GM21423 (cell line): ENCODE measurements at regions not wholly inside any gene's neighbourhood (a gene's known extent, or its start where the extent isn't known, plus 50 kb on each side); places are given as distances from the start of the nearest gene placed in this dataset.
"Not testable (repeated sequence)": the region's sequence is repeated elsewhere in the genome, so short reads cannot be mapped to it uniquely, and the experiment has no call there.

ENCODE experiments used
- ATAC-seq: cut with Tn5 transposase; IDR thresholded peaks from one replicate; pipeline ENCODE4 v1.9.1; 2021; ENCODE audit warnings: mild to moderate bottlenecking, moderate library complexity; ENCODE audit not compliant: unreplicated experiment

DNA sequence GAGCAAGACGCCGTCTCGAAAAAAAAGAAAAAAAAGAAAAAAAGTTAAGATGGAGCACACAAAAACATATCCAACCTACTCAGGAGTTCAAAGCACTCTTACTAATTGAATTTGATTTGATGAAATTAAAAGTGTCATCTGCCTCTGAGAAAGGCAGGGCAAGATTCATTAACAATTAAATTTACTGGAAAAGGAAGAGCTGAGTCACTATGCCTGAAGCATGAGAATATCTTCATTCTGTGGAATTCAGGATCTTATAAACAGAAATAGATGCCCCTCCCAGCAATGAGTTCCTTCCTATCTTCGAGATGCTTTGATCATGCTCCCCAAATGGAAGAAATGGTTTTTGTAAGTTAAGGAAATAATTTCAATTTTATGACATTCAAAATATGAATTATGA is 61.0 kb upstream of the ST3GAL6 start:
- no peak for ATAC-seq

DNA sequence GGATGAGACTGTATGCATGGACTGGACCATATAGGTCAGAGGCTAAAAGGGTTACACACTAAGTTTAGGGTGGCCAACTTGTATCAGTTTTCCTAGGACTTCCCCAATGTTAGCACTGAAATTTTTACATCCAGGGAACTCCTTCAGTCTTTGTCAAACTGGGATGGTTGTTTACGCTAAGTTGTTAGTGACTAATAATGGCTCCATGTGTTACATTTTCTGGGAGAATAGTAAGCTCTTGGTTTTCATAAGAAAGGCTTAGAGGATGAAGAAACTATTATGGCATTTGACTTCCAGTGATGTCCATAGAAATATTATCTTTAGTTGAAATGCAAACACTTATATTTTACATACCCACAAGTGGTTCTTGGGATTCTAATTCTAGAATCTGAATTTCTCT is 57.9 kb upstream of the ST3GAL6 start:
- no peak for ATAC-seq

DNA sequence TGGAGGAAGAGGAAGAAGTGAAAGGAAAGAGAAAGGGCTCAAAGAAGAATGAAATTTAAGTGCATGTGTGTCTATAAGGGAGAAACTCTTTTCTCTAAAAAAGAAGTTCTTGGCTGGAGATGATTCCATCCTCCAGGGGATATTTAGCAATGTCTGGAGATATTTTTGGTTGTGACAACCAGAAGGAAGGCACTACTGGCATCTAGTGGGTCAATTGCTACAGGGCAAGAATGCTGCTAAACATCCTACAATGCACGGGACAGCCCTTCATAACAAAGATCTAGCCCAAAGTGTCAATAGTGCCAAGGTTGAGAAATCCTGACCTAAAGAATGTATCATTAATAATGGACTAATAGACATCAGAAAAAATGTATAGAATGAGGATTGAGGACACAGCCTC is 57.4 kb upstream of the ST3GAL6 start:
- no peak for ATAC-seq

DNA sequence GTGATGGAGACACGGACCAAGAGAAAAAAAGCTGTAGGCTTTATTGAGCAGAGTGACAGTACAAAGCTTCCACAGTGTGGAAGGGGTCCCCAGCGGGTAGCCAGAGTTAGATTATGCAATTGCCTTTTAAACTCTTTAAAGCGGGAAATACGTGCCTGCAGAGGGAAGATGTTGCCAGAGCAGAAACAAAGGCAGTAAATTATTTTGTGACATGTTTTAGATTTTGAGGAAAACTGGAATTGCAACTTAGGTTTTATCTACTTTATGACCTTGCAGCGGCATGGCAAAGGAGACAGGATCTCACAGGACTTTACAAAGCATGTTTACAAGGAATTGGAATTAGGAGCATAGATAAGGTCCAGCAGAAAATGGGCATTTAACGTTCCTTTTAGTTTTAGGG is 54.5 kb upstream of the ST3GAL6 start:
- ATAC-seq = not testable (repeated sequence)

DNA sequence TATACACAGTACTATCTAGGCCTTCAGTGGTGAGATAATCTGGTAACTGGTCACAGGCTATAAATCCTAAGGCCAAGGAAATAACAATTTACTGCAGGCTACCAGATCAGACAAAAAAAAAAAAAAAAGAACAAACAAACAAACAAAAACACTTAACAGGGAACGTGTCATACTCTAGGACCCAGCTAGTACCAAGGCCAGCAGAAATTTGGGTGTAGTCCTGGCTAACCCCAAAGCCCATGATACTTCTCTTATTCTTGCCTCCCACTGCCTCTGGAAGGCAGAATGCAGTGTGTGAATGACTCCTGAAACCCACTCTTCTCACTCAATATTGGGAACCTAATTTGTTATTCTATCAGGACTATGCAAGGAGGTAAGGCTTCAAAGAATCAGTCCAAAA is 53.7 kb upstream of the ST3GAL6 start:
- no peak for ATAC-seq

DNA sequence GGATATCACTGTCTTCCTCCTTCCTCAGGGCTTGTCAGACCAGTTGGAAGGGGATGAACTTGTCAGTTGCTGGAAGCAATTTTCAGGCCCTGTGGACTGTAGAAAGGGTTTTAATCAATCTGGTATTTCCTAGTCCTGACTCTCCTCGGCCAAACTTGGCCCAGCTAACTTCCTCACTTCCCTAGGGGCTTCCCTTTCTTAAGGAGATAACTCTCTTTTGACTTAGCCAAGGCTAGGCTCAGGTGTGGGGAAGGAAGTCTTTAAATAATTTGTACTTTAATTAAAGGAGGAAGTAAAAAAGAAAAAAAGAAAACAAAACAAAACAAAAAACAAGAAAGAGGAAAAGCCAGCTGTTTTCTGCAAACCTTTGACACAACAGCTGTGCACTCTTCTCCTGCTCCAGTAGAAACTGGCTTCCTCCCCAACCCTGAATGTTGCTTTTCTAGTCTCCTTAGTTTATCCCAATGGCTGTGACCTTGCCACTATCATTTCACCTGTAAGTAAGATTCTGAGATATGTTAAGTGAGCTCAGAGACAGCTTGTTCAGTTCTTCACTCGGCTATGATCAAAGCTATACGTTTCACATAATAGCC is 53.0 kb upstream of the ST3GAL6 start:
- ATAC-seq = no peak

DNA sequence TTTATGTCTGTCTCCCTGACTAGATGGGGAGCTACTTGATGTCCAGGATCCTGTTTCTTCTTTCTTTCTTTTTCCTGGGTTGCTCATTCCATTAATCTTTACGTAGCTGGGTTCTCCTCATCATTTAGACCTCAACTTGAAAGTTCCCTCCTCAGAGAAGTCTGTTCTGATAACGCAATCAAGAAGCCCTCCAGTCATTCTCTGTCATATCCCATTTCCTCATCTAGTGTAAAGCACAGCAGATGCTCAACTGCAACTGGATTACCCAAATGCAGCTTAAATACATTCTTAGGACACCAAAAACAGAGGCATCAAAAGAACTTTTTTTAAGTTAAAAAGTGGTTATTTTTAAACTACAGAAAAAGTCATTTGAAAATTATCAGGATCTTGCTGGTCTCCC is 51.7 kb upstream of the ST3GAL6 start:
- no peak for ATAC-seq

DNA sequence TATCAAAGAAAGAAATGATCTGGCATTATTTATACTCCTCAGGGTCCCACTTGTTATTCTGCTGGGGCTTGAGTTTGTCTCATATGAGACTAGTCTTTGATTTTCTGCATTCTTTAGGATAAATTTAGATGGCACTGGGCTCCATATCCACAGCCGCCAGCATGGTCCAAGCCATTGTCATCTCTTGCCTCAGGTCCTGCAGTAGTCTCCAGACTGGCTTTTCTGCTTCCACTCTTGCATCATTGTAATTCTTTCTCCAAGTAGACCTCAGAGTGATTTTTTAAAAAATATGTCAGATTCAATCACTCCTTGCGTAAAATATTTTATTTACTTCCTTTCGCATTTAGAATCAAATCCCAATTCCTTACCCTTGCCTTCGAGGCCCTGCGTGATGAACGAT is 50.4 kb upstream of the ST3GAL6 start:
- ATAC-seq = no peak

DNA sequence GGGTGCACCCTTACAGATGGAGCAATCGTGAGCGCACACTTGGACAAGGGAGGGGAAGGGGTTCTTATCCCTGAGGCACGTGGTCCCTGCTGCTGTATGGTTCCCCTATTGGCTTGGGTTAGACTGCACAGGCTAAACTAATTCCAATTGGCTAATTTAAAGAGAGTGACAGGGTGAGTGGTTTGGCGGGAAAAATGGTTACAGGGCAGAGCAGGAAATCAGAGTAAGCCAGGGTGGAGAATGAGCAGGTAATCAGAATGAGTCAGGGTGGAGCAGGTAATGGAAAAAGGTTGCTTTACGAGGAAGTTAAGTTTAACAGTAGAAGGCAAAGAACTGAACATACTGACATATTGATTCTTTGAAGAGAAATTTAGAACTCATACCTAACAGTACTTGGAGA is 49.8 kb upstream of the ST3GAL6 start:
- not testable (repeated sequence) for ATAC-seq
